ENCODE measurements at regions not wholly inside any gene's neighbourhood (a gene's known extent, or its start where the extent isn't known, plus 50 kb on each side); places are given as distances from the start of the nearest gene placed in this dataset.

- TF ChIP-seq FOXP2 (optimal IDR thresholded peaks at IDR 0.05; ENCODE audit: borderline replicate concordance, extremely low read depth, extremely low read length, insufficient read depth) (no peak), SIN3A (IDR thresholded peaks at IDR 0.05; ENCODE audit: borderline replicate concordance, insufficient read depth, low read length) (no peak), POLR2AphosphoS5 (IDR thresholded peaks at IDR 0.05; ENCODE audit: low read depth, low read length) (no peak), TAF1 (IDR thresholded peaks at IDR 0.05; ENCODE audit: borderline replicate concordance, insufficient read depth, low read length) (no peak), REST (IDR thresholded peaks at IDR 0.05; ENCODE audit: insufficient read depth in 1 of 2, low read depth in 2 of 2, low read length in 2 of 2) (no peak)
Observed at GRCh38 chr2:42914314-42914713, 121.9 kb upstream of the HAAO start.

- TF ChIP-seq POLR2AphosphoS5 (IDR thresholded peaks at IDR 0.05; ENCODE audit: low read depth, low read length) (no peak), FOXP2 (optimal IDR thresholded peaks at IDR 0.05; ENCODE audit: borderline replicate concordance, extremely low read depth, extremely low read length, insufficient read depth) (no peak), SIN3A (IDR thresholded peaks at IDR 0.05; ENCODE audit: borderline replicate concordance, insufficient read depth, low read length) (no peak), TAF1 (IDR thresholded peaks at IDR 0.05; ENCODE audit: borderline replicate concordance, insufficient read depth, low read length) (no peak), REST (IDR thresholded peaks at IDR 0.05; ENCODE audit: insufficient read depth in 1 of 2, low read depth in 2 of 2, low read length in 2 of 2) (no peak)
Observed at GRCh38 chr2:42913280-42913878, 121.0 kb upstream of the HAAO start.

- TF ChIP-seq TAF1 (IDR thresholded peaks at IDR 0.05; ENCODE audit: borderline replicate concordance, insufficient read depth, low read length), result no peak
- TF ChIP-seq FOXP2 (optimal IDR thresholded peaks at IDR 0.05; ENCODE audit: borderline replicate concordance, extremely low read depth, extremely low read length, insufficient read depth), result no peak
- TF ChIP-seq POLR2AphosphoS5 (IDR thresholded peaks at IDR 0.05; ENCODE audit: low read depth, low read length), result no peak
- TF ChIP-seq SIN3A (IDR thresholded peaks at IDR 0.05; ENCODE audit: borderline replicate concordance, insufficient read depth, low read length), result no peak
Observed at GRCh38 chr2:42910645-42911405, 118.4 kb upstream of the HAAO start.

- TF ChIP-seq POLR2AphosphoS5 (IDR thresholded peaks at IDR 0.05; ENCODE audit: low read depth, low read length) (no peak), FOXP2 (optimal IDR thresholded peaks at IDR 0.05; ENCODE audit: borderline replicate concordance, extremely low read depth, extremely low read length, insufficient read depth) (no peak), REST (IDR thresholded peaks at IDR 0.05; ENCODE audit: insufficient read depth in 1 of 2, low read depth in 2 of 2, low read length in 2 of 2) (no peak), TAF1 (IDR thresholded peaks at IDR 0.05; ENCODE audit: borderline replicate concordance, insufficient read depth, low read length) (no peak), SIN3A (IDR thresholded peaks at IDR 0.05; ENCODE audit: borderline replicate concordance, insufficient read depth, low read length) (no peak)
Observed at GRCh38 chr2:42909966-42910365, 117.6 kb upstream of the HAAO start.

GRCh38 chr2:42908518-42909200 lies 116.3 kb upstream of the HAAO start:
- TF ChIP-seq TAF1 (IDR thresholded peaks at IDR 0.05; ENCODE audit: borderline replicate concordance, insufficient read depth, low read length) (no peak), REST (IDR thresholded peaks at IDR 0.05; ENCODE audit: insufficient read depth in 1 of 2, low read depth in 2 of 2, low read length in 2 of 2) (no peak), SIN3A (IDR thresholded peaks at IDR 0.05; ENCODE audit: borderline replicate concordance, insufficient read depth, low read length) (no peak), POLR2AphosphoS5 (IDR thresholded peaks at IDR 0.05; ENCODE audit: low read depth, low read length) (no peak), FOXP2 (optimal IDR thresholded peaks at IDR 0.05; ENCODE audit: borderline replicate concordance, extremely low read depth, extremely low read length, insufficient read depth) (no peak)

All from PFSK-1 (cell line).